MCF 10A (cell line): ENCODE measurements at regions not wholly inside any gene's neighbourhood (a gene's known extent, or its start where the extent isn't known, plus 50 kb on each side); places are given as distances from the start of the nearest gene placed in this dataset.

Experiments used
- BruUV-seq: library from RNA; stranded (reverse); fragments of 400-500 nt; replicated peaks from 2 replicates; lab custom pipeline; 2021; lab: Mats Ljungman, UMichigan
- CTCF ChIA-PET: fragments of 300-600 bp; sonication (Branson Sonifier 250); formaldehyde crosslinking; extraction: SDS; loops from one replicate; lab custom pipeline; 2021; ENCODE audit warnings: antibody characterized with exemption, inconsistent platforms; lab: Yijun Ruan, JAX
- POLR2A ChIA-PET: fragments of 300-600, 350-650 bp; sonication (Branson Sonifier 250); formaldehyde crosslinking; extraction: SDS; loops from one replicate; lab custom pipeline; 2020; ENCODE audit warnings: antibody characterized with exemption, inconsistent platforms; lab: Yijun Ruan, JAX
- DNase-seq: peaks from one replicate; pipeline ENCODE4 v3.0.0-alpha.2; 2018; ENCODE audit not compliant: unreplicated experiment
- H3K27ac Mint-ChIP-seq: one replicate; pipeline ENCODE4 v1.8.0; 2022; ENCODE audit warnings: mild to moderate bottlenecking, low read depth, mixed read lengths; ENCODE audit not compliant: unreplicated experiment
- H3K27me3 Mint-ChIP-seq: one replicate; pipeline ENCODE4 v1.8.0; 2022; ENCODE audit warnings: mixed read lengths; ENCODE audit not compliant: insufficient read depth, unreplicated experiment
- H3K36me3 Mint-ChIP-seq: one replicate; pipeline ENCODE4 v1.8.0; 2022; ENCODE audit warnings: mild to moderate bottlenecking, moderate library complexity, mixed read lengths; ENCODE audit not compliant: insufficient read depth, unreplicated experiment
- H3K4me1 Mint-ChIP-seq: one replicate; pipeline ENCODE4 v1.8.0; 2022; ENCODE audit warnings: mixed read lengths; ENCODE audit not compliant: insufficient read depth, unreplicated experiment
- H3K4me3 Mint-ChIP-seq: one replicate; pipeline ENCODE4 v1.8.0; 2022; ENCODE audit warnings: mild to moderate bottlenecking, moderate library complexity, mixed read lengths; ENCODE audit not compliant: unreplicated experiment
- H3K9me3 Mint-ChIP-seq: one replicate; pipeline ENCODE4 v1.8.0; 2022; ENCODE audit warnings: mixed read lengths; ENCODE audit not compliant: unreplicated experiment
- CTCF ChIP-seq: fragments of 200-600 bp; IDR thresholded peaks from one replicate; pipeline ENCODE4 v1.8.0; 2022; ENCODE audit warnings: antibody characterized with exemption, mild to moderate bottlenecking; ENCODE audit not compliant: unreplicated experiment
- intact Hi-C: fragments of 100-400 bp; cut with micrococcal nuclease; formaldehyde crosslinking; loops from 2 replicates; pipeline ENCODE4 v1.14.1; 2022

DNA sequence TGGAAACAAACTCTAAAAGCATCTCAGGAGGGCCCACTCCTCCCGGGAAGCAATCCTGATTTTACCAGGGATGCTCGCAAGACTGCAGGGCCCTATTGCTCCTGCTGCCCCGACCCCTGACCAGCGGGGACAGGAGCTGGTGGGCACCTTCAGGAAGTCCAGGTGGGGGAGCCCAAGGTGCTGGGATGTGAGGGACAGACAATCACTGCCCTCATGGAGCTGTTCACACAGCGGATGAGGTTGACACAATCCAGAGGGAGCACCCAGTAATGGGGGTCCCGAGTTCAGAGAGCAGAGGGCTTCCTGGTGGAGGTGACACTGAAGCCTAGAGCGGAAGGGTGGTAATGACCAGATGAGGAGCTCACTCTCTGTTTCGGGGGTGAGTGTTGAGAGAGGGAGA is 126.2 kb downstream of the FOXL1 start:
- CTCF ChIA-PET = interaction anchor here (0.5 to 0.9 kb wide), 3 partner anchors 11 to 357 kb away, joined by 3 to 4 read pairs (median 4); no protein-coding TSS in a partner anchor
- Mint-ChIP-seq H3K27ac (no peak overlapping the region), H3K36me3 (no peaks in the 10 kb centered on the region), H3K4me1 (peaks cover 5% of the 10 kb centered on the region), H3K9me3 (peaks cover 9% of the 10 kb centered on the region), H3K27me3 (no peaks in the 10 kb centered on the region), H3K4me3 (no peak overlapping the region)
- POLR2A ChIA-PET = no interaction called here
- TF ChIP-seq CTCF = no peak
- BruUV-seq = no TSS peak
- intact Hi-C loops = no loop called here
- no peak for DNase-seq

- Mint-ChIP-seq H3K36me3 (no peaks in the 10 kb centered on the region), H3K27me3 (no peaks in the 10 kb centered on the region), H3K9me3 (peaks cover 10% of the 10 kb centered on the region), H3K27ac (no peak overlapping the region), H3K4me1 (peaks cover 5% of the 10 kb centered on the region), H3K4me3 (no peak overlapping the region)
- DNase-seq = no peak
- CTCF ChIA-PET = interaction anchor here (0.5 to 0.9 kb wide), 3 partner anchors 9 to 192 kb away, joined by 3 read pairs; no protein-coding TSS in a partner anchor
- POLR2A ChIA-PET = no interaction called here
- BruUV-seq = no TSS peak
- intact Hi-C loops = no loop called here
- no peak for TF ChIP-seq CTCF
Observed at GRCh38 chr16:86706726-86707125, 128.4 kb downstream of the FOXL1 start.

DNA sequence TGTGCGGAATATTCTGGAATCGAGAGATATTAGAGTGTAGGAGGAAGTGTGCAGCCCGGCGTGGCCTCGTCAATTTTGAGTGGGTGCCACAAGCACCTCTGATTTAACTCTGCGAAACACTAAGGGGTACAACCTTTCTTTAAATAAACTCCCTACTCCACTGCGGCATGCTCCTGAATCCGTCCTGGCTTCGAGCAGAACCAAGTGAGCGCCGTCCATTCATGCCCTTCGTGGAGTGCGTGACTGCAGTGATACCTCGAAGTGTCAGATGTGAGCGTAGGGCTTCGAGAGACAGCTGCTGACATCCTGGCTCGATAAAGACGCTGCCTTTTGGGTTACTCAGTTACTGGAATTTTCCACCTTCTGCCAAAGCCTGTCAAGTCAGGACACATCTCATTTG is 128.8 kb downstream of the FOXL1 start:
- ChIA-PET CTCF (interaction anchor here (0.5 to 0.9 kb wide), 3 partner anchors 9 to 191 kb away, joined by 3 read pairs; no protein-coding TSS in a partner anchor), POLR2A (no interaction called here)
- Mint-ChIP-seq H3K27ac (no peak overlapping the region), H3K27me3 (no peaks in the 10 kb centered on the region), H3K36me3 (no peaks in the 10 kb centered on the region), H3K4me1 (peaks cover 5% of the 10 kb centered on the region), H3K4me3 (no peak overlapping the region), H3K9me3 (peaks cover 10% of the 10 kb centered on the region)
- no peak for TF ChIP-seq CTCF
- no peak for DNase-seq
- BruUV-seq = no TSS peak
- intact Hi-C loops = no loop called here

GRCh38 chr16:86707581-86707980 is 129.2 kb downstream of the FOXL1 start:
- H3K27ac Mint-ChIP-seq = no peak overlapping the region
- H3K27me3 Mint-ChIP-seq = no peaks in the 10 kb centered on the region
- no TSS peak for BruUV-seq
- DNase-seq = no peak
- peaks cover 10% of the 10 kb centered on the region for H3K9me3 Mint-ChIP-seq
- CTCF ChIA-PET = no interaction called here
- TF ChIP-seq CTCF = no peak
- no peak overlapping the region for H3K4me3 Mint-ChIP-seq
- H3K4me1 Mint-ChIP-seq = peaks cover 5% of the 10 kb centered on the region
- H3K36me3 Mint-ChIP-seq = no peaks in the 10 kb centered on the region
- POLR2A ChIA-PET = no interaction called here
- intact Hi-C loops = no loop called here
